GM21515 (cell line): ENCODE measurements at regions not wholly inside any gene's neighbourhood (a gene's known extent, or its start where the extent isn't known, plus 50 kb on each side); places are given as distances from the start of the nearest gene placed in this dataset.
"Not testable (repeated sequence)": the region's sequence is repeated elsewhere in the genome, so short reads cannot be mapped to it uniquely, and the experiment has no call there.

Experiments
- ATAC-seq: cut with Tn5 transposase; IDR thresholded peaks from one replicate; pipeline ENCODE4 v1.9.1; 2021; ENCODE audit not compliant: unreplicated experiment

GRCh38 chr20:40889266-40889665, 139.4 kb upstream of the TOP1 start:
- ATAC-seq = not testable (repeated sequence)

DNA sequence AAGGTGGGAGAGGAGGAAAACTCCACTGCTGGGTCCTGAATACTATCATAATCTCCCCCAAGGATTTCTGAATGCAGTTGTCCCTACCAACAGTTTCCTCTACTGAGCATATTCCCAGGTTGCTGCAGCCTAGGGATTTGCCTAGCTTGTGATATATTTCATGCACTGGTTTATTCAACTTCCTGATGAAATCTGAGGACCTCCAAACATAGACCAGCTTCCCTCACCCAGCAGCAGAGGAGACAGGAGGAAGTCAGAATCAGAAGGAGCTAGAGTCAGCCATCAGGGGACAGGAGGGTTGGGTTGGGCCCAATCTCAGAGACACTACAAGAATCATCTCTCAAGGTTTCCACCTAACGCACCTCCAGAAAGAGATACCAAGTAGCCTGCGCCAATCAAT, 138.4 kb upstream of the TOP1 start:
- no peak for ATAC-seq

- ATAC-seq = no peak
Measured at GRCh38 chr20:40890635-40891034, 138.0 kb upstream of the TOP1 start.

DNA sequence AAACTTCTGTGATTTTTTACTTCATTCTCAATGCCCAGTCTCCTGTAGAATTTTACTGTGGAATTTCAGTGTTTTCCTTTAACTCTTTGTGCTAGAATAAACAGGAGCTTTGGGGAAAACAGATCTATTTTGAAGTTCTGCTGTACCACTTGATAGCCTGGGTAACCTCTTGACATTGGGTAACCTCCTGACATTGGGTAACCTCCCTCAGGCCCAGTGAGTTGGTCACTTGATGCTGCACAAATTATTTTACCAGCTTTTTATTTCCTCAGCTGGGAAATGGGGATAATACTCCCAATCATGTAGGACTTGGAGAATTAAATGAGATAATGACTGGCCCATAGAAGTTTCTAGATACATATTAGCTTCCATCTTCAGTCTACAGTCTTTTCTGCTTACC, 137.3 kb upstream of the TOP1 start:
- no peak for ATAC-seq

DNA sequence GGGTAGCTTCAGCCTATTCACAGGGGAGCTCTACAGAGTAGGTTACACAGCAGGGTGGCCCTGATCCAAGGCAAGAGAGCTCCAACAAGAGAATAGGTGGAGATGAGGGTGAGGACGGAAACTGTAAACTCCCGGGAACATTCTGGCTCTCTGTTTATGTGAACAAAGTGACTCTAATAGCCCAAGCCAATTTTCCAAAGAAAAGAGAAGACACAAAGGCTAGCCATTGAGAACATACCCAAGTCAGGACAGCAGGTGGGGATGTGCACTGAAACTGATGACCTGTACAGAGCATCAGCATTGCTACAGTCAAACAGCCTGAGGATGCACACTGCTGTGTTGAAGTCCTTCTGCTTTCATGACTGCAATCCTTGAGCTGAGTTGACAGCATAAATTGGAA, 136.0 kb upstream of the TOP1 start:
- no peak for ATAC-seq

- ATAC-seq = no peak
Measured at GRCh38 chr20:40893610-40894236, 134.9 kb upstream of the TOP1 start.

DNA sequence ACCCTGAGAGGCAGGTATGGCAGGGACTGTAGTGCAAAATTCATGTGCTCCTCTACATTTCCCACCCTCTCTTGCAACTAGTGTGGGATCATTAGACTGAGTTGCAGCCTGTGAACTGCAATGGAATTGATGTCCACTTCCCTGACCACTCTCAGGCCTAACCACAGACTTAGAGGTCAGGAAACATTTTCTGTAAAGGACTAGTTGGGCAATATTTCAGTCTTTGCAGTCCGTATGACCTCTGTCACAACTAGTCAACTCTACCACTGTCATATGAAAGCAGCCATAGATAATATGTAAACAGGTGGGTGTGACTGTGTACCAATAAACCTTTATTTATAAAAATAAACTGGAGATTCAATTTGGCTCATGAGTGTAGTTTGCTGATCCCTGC, 134.4 kb upstream of the TOP1 start:
- ATAC-seq = no peak

DNA sequence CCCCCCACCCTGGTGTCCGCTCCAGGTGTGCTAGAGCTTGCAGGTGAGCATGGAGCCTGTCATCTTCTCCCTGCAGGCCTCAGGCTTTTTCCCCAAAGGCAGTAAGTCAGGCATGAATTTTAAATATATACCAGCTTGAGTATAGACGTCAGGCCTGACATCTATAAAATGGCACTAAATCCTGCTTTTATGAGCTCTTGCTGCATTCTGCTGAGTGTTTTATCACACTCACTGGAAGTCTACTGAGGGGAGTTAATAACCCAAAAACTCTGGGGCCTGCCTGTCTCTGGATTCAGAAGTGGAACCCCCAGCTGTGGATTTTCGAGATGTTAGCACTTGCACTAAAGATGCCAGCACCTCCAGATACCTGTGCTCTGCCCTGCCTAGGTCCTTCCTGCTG, 133.4 kb upstream of the TOP1 start:
- no peak for ATAC-seq

DNA sequence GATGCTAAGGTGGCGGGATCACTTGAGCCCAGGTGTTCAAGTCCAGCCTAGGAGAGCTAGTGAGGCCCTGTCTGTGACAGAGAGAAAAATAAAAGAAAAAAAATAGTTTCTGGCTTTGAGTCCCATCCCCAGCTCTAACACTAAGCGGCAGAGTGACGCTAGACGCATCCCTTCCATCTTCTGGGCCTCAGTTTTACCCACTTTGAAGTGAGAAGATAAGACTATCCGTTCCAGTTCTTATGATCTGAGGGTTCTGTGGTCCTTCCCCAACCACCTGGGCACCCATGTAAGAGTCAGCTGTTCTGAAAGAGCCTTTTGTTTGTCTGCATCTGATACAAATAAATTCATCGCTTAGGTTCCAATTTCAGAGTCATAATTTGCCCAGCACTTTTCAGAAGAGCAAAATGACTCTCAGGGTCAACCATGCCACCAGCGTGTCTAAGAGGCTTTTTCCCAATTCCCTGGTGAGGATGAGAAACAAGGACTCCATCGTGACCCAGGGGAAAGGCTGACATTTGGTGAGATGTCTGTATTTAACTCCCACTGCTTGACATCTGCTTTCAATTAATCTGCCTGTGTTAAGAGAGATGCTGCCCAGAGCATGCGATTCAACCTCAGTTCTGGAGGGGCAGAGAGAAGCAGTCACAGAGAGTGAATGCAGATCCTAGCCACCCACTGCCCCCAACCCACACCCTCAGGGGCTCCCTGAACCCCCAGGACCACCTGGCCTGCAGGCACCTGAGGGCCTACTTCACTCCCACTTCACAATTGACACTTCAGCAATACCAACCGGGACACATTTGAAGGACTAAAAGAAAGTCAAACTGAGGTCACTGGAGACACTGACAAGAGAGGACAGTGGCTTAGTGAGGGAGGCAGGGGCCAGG, 131.6 kb upstream of the TOP1 start:
- ATAC-seq = no peak

DNA sequence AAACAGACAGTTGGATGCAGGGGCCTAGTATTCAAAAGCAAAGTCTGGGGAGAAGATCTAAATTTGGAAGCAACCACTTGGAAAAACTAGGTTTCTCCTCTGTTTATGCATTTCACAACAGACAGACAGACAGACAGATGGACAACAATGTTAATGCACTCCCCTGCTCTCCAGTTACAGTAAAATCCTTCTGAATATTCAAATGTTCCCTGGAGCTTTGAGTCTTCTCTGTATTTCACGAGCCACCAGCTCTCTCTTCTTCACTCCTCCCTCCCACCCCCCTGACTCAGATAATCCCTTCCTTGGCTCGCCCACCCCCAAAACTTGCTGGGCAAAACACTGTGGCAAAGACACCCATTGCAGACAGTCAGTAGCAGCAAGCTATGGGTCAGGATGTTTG, 129.3 kb upstream of the TOP1 start:
- no peak for ATAC-seq

- no peak for ATAC-seq
Measured at GRCh38 chr20:40900666-40901215, 127.9 kb upstream of the TOP1 start.

DNA sequence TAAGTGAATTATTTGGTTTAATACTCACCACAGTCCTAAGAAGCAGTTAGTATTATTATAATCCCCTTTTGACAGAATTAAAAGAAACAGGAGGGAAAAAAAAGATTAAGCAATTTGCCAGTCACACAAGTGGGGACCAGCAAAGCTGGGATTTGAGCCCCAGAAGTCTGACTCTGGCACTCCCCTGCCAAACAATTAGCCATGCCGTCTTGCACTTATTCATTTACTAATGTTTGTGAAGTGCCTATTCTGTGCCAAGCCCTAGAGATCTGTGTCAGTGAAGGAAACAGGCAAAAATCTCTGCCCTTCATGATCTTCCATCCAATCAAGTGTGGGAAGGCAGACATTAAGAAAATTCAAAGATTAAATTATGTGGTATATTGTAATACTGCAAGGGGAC, 126.0 kb upstream of the TOP1 start:
- ATAC-seq = no peak

DNA sequence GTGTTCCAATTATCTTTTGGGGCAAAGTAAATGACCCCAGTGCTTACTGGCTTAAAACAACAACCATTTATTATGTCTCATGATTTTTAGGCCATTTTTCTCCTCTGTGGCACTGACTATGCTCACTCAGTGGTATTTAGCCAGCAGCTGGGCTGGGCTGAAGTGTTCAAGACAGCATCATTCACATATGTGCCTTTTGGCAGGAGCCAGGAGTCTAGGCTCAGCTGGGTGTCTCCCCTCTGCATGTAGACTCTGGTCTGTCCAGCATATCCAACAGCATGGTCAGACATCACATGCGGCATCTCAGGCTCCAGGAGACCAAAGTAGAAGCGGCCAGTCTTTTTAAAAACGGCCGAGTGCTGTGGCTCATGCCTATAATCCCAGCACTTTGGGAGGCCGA, 120.3 kb upstream of the TOP1 start:
- no peak for ATAC-seq

DNA sequence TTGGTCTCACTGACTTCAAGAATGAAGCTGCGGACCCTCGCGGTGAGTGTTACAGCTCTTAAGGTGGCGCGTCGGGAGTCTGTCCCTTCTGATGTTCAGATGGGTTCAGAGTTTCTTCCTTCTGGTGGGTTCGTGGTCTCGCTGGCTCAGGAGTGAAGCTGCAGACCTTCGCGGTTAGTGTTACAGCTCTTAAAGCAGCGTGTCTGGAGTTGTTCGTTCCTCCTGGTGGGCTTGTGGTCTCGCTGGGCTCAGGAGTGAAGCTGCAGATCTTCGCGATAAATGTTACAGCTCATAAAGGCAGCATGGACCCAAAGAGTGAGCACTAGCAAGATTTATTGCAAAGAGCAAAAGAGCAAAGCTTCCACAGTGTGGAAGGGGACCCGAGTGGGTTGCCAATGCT, 119.1 kb upstream of the TOP1 start:
- not testable (repeated sequence) for ATAC-seq

GRCh38 chr20:40910436-40910835, 118.2 kb upstream of the TOP1 start:
- not testable (repeated sequence) for ATAC-seq

DNA sequence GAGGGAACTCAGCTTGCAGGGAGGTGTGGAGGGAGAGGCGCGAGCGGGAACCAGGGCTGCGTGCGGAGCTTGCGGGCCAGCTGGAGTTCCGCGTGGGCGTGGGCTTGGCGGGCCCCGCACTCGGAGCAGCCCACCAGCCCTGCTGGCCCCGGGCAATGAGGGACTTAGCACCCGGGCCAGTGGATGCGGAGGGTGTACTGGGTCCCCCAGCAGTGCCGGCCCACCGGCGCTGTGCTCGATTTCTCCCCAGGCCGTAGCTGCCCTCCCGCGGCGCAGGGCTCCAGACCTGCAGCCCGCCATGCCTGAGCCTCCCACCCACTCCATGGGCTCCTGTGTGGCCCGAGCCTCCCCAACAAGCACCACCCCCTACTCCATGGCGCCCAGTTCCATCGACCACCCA, 117.5 kb upstream of the TOP1 start:
- ATAC-seq = not testable (repeated sequence)

GRCh38 chr20:40913224-40914185, 115.1 kb upstream of the TOP1 start:
- no peak for ATAC-seq

- ATAC-seq = no peak
Measured at GRCh38 chr20:40915756-40916155, 112.9 kb upstream of the TOP1 start.

- ATAC-seq = no peak
Measured at GRCh38 chr20:40916276-40916675, 112.3 kb upstream of the TOP1 start.

DNA sequence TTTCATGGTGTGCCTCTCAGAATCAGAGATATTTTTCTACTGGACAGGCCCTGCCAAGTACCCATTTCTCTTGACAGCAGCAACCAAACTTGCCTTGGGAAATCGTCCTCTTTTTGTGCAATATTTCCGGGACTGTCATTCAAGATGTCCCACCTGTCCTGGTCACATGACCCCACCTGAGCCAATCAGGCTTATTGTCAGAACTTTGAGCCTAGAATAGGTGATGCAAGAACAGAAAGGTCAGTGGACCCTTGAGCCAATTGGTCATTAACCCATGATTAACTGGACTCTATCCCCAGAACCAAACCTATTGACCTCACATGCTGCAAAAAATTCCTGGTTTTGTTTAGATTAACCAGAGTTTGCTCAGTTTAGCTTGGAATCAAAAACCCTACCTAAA, 108.3 kb upstream of the TOP1 start:
- no peak for ATAC-seq

- ATAC-seq = no peak
Measured at GRCh38 chr20:40922865-40923264, 105.8 kb upstream of the TOP1 start.
